ENCODE measurements at regions not wholly inside any gene's neighbourhood (a gene's known extent, or its start where the extent isn't known, plus 50 kb on each side); places are given as distances from the start of the nearest gene placed in this dataset.
"Not testable (repeated sequence)": the region's sequence is repeated elsewhere in the genome, so short reads cannot be mapped to it uniquely, and the experiment has no call there.

DNA sequence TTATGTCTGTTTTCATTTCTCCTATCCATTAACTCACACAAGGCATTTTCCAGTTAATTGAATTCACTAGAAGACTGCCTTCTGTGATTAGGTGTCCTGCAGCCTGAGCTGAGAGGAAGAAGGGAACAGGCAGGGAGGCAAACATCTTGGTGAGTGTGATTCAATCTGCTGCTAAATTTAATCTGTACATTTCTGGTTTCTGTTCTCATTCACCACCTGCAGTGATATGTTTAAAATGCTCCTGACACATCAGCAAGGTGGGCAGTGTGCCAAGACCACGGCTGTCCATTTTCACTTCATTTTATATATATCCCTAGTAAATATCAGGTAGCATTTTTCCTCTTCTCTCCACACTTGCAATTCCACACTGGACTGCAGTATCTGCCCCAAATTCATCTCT is 416.5 kb downstream of the TMEM135 start:
- no peak for DNase-seq

GRCh38 chr11:87453531-87454089 is 415.9 kb downstream of the TMEM135 start:
- no peak for DNase-seq

GRCh38 chr11:87452025-87452424 is 414.3 kb downstream of the TMEM135 start:
- DNase-seq, result not testable (repeated sequence)

GRCh38 chr11:87451395-87451794 is 413.7 kb downstream of the TMEM135 start:
- no peak for DNase-seq

DNA sequence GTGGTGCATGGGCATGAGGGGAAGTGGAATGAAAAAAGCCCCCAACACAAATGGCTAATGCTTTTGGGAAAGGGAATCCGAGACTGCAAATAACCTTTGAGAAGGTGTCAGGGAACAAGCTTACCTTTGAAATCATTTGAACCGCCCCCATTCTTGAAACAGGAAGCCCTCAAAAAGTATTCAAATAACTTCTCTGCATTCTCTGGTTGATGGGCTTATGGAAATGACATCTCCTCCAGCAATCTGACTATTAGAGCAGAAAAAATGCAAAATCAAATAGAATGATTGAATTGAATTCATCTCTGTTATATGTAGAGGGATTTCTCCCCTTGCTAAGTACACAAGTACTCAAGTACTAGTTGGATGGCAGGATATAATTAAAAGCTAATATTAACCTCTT is 409.9 kb downstream of the TMEM135 start:
- DNase-seq, result no peak

- no peak for DNase-seq
Observed at GRCh38 chr11:87444993-87445392, 407.3 kb downstream of the TMEM135 start.

GRCh38 chr11:87443707-87444106 is 406.0 kb downstream of the TMEM135 start:
- no peak for DNase-seq

- no peak for DNase-seq
Observed at GRCh38 chr11:87440076-87440770, 402.5 kb downstream of the TMEM135 start.

DNA sequence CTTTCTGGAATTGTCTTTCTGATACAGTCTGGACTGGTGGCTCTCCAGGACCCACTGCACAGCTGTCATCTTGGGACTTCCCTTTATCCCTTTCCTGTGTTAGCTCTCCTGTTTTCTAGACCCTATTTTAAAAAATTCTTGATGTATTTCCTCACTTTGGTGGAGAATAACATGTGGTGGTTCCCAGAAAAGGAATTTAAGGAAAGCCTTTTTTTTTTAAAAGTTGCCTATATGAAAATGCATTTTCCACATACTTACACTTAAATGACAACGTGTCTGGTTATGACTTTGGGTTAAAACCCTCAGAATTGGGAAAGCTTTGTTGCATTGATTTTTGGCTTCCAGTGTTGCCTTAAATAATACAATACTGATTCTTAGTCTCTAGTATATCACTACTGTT is 400.7 kb downstream of the TMEM135 start:
- no peak for DNase-seq

- DNase-seq, result no peak
Observed at GRCh38 chr11:87437844-87438223, 400.1 kb downstream of the TMEM135 start.

DNA sequence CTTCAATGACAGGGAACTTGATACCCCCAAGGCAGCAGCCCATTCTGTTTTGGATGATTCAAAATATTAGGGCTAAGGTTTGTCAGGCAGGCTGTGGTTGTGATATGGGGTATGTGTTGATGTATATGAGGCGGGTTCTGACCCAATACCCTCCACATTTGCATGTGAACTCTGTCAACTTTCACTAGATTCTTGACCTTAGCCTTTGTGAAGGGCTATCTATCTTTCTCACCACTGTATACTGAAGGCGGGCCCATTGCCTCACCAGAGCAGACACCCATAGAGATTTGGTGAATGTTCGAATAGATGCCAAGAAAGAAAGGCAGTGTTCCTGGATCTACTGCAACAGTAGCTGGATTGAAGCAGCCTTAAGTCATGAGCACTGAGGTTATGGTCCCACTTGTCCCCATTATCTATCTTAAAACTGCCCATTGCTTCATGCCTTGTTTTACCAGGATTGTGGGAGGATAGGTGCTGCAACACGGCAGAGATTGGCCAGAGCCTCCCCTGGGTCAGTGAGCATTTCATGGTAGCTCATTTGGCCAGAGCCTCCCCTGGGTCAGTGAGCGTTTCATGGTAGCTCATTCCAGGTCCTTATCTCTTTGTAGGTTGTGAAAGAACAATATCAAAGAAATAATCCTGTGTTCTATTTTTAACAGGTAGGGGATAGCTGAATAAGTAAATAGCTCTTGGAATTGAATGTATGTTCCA is 399.6 kb downstream of the TMEM135 start:
- no peak for DNase-seq

DNA sequence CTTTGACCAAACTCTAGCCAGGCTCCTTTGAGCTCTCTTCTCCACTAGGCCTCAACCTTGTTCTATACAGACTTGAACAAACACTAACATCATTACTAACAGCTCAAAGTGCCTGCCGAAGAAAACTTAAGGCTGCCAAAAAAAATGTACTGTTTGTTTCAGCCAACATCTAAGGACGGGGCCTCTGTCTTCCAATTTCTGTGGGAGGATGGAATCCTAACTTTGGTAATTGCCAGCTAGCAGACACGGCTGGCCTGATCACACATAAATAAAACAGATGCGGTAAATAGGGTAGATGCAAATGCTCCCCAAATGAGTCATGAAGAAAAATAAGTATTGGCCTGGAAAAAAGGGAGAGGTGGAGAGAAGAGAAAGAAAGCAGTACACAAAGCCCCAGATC is 394.3 kb downstream of the TMEM135 start:
- no peak for DNase-seq

GRCh38 chr11:87431392-87431791 is 393.7 kb downstream of the TMEM135 start:
- no peak for DNase-seq

DNA sequence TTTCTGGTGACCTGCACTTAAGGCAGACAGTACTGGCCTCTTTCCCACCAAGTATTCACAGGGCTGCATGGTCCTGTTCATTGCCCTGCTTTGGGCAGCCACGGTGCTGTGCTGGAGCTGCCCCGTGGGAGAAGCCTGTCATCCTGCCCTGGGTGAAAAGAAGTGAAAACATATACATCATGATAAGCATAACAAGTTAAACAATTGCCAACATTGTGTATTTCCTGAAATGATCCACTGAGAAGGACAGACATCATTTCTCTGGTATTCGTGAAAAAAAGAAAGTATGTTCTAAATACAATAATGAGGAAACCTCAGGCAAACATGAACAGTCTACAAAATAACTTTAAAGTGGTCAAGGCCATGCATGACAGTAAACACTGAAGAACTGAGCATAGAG is 393.1 kb downstream of the TMEM135 start:
- no peak for DNase-seq

GRCh38 chr11:87429996-87430395 is 392.3 kb downstream of the TMEM135 start:
- DNase-seq, result no peak

DNA sequence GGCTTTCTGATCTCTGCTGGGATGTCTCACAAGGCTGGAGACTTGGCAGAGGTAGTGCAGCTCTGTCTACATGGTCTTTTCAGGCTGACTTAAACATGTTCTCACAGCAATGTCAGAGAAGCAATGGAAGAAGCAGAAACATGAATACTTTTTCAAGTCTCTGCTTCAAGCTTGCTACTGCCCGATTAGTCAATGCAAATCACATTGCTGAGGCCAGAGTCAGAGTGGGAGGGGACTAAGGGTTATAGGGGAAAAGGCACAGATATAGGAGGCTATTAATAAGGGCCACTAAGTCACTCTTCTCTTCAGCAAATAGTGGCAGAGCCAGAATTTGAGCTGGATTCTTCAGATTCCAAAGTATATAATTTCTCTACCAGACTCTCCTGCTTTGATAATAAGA is 390.5 kb downstream of the TMEM135 start:
- DNase-seq, result no peak

DNA sequence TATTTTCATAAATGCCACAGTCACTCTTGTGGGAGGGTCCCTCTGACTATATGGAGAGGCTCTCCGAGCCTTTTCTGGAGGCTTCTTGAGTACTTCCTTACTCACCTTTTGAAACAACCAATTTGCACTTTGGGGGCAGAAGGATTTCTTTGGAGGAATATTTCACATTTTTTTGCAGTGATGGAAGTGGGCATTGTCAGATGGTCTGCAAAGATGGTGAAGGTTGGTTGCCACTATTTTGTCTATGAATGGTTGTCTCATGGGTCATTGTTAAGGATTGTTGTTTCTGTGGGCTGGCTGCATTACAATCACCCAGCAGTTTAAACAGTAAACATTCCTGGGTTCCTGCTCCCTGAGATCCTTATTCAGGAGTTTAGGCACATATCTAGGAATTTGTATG is 388.2 kb downstream of the TMEM135 start:
- DNase-seq, result no peak

DNA sequence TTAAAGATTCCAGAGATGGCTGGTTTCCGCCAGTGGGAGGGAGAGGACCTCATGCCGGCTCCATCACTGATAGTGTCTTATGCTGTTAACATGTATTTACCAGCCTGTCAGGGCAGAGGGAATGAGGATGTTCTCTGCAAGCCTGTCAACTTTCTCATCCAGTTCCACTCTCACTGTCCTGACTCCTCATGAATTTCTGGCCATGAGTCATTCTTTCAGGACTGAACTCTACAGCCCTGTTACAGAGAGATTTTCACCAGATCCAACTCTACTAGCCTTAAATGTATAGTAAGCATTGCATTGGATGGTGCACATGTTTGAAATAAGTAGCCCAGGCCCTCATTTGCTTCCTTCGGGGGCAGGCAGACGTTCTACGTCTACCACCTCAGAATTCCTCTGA is 387.7 kb downstream of the TMEM135 start:
- no peak for DNase-seq

GRCh38 chr11:87423161-87423560 is 385.4 kb downstream of the TMEM135 start:
- no peak for DNase-seq

- no peak for DNase-seq
Observed at GRCh38 chr11:87422566-87422965, 384.8 kb downstream of the TMEM135 start.

- no peak for DNase-seq
Observed at GRCh38 chr11:87421422-87421821, 383.7 kb downstream of the TMEM135 start.

- DNase-seq, result no peak
Observed at GRCh38 chr11:87417951-87418350, 380.2 kb downstream of the TMEM135 start.

DNA sequence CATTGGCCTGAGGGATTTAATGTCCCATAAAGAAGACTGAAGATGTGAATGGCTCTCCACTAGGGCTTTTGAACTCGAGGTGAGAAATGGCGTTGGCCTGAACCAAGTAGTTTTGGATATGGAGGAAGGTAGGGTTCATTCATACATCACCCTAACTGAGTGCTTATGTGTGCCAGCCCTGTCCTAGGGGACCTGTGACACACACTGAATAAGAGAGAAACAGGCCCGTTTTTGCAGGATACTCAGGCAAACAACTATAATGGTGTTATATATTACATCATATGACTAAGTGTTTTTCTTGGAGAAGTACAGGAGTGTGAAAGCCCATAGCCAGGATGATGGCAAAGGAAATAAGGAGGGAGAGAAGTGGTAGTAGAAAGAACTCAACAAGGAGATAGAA is 368.1 kb downstream of the TMEM135 start:
- no peak for DNase-seq

GRCh38 chr11:87405356-87405755 is 367.6 kb downstream of the TMEM135 start:
- no peak for DNase-seq

GRCh38 chr11:87401653-87402052 is 363.9 kb downstream of the TMEM135 start:
- DNase-seq, result no peak
